ENCODE measurements at regions not wholly inside any gene's neighbourhood (a gene's known extent, or its start where the extent isn't known, plus 50 kb on each side); places are given as distances from the start of the nearest gene placed in this dataset.

DNA sequence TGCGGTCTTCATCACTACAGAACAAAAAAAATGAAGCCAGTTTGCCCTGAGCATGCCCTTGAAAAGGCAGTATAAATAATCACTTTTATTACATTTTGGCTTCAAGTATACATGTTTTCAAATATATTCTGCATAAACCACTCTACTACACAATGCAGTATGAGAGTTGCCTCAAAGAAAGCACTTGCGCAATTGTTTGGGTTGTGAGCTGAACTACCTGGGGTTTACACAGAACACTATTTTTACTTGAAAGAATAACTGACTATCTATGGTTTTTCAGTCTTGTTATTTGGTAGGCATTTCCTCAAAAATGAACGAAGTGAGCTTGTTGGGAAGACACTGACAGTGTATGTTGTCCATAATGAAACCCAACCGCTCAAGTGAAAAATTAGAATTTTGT lies 264.4 kb upstream of the KLF12 start:
- no peaks in the 10 kb centered on the region for H3K27me3 ChIP-seq (ENCODE audit: control insufficient read depth in 1 of 2, insufficient read depth in 2 of 2, low read length in 1 of 2)
- no peak for DNase-seq
- no peaks in the 10 kb centered on the region for H3K4me1 ChIP-seq (ENCODE audit: control insufficient read depth in 1 of 2, insufficient read depth in 2 of 2, low read length in 2 of 2)
- WGBS, 2 donors = 93 to 97% methylated on average over 4 of the region's 4 CpGs
- no peak overlapping the region for H3K4me3 ChIP-seq (ENCODE audit: low read length in 2 of 2)
- H3K36me3 ChIP-seq (ENCODE audit: control insufficient read depth in 1 of 2, insufficient read depth in 2 of 2, low read length in 1 of 2) = no peaks in the 10 kb centered on the region
- no peak for ATAC-seq (ENCODE audit: low FRiP score)
- intact Hi-C loops (cut with DNase I) = no loop called here
- peaks cover 2% of the 10 kb centered on the region for H3K9me3 ChIP-seq (ENCODE audit: control insufficient read depth, low read length)
- no peak overlapping the region for H3K27ac ChIP-seq (ENCODE audit: low read depth in 1 of 2, low read length in 2 of 2)

DNA sequence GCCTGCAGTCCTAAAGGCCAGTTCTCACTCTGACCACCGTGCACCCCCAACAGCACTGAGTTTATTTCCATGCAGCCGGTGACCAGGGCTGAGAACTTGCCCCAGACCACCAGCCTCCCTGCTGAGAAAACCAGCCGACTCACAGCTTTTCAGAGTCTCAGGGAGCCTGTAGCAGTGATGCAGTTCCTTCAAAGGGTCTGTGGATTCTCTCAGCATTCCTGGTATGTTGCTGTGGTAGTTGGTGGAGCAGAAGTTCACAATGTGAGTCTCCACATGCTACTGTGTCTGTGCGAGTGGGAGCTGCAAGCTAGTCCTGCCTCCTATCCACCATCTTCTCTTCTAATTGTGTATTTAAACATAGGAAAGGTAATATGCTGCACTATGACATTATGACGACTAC lies 254.9 kb upstream of the KLF12 start:
- no peaks in the 10 kb centered on the region for H3K27me3 ChIP-seq (ENCODE audit: control insufficient read depth in 1 of 2, insufficient read depth in 2 of 2, low read length in 1 of 2)
- WGBS, 2 donors = 71 to 73% methylated on average over 5 of the region's 5 CpGs
- no peaks in the 10 kb centered on the region for H3K4me1 ChIP-seq (ENCODE audit: control insufficient read depth in 1 of 2, insufficient read depth in 2 of 2, low read length in 2 of 2)
- H3K9me3 ChIP-seq (ENCODE audit: control insufficient read depth, low read length) = peaks cover 4% of the 10 kb centered on the region
- intact Hi-C loops (cut with DNase I) = no loop called here
- H3K27ac ChIP-seq (ENCODE audit: low read depth in 1 of 2, low read length in 2 of 2) = no peak overlapping the region
- no peaks in the 10 kb centered on the region for H3K36me3 ChIP-seq (ENCODE audit: control insufficient read depth in 1 of 2, insufficient read depth in 2 of 2, low read length in 1 of 2)
- H3K4me3 ChIP-seq (ENCODE audit: low read length in 2 of 2) = no peak overlapping the region
- DNase-seq = no peak
- ATAC-seq (ENCODE audit: low FRiP score) = no peak

- Histone ChIP-seq H3K27me3 (ENCODE audit: control insufficient read depth in 1 of 2, insufficient read depth in 2 of 2, low read length in 1 of 2) (no peaks in the 10 kb centered on the region), H3K27ac (ENCODE audit: low read depth in 1 of 2, low read length in 2 of 2) (no peak overlapping the region), H3K4me3 (ENCODE audit: low read length in 2 of 2) (no peak overlapping the region), H3K4me1 (ENCODE audit: control insufficient read depth in 1 of 2, insufficient read depth in 2 of 2, low read length in 2 of 2) (no peaks in the 10 kb centered on the region), H3K9me3 (ENCODE audit: control insufficient read depth, low read length) (peaks cover 4% of the 10 kb centered on the region), H3K36me3 (ENCODE audit: control insufficient read depth in 1 of 2, insufficient read depth in 2 of 2, low read length in 1 of 2) (no peaks in the 10 kb centered on the region)
- no peak for ATAC-seq (ENCODE audit: low FRiP score)
- WGBS, 2 donors = 95% methylated on average over 6 of the region's 6 CpGs
- DNase-seq = no peak
- intact Hi-C loops (cut with DNase I) = no loop called here
These were observed 254.4 kb upstream of the KLF12 start for GRCh38 chr13:74388626-74389025.

DNA sequence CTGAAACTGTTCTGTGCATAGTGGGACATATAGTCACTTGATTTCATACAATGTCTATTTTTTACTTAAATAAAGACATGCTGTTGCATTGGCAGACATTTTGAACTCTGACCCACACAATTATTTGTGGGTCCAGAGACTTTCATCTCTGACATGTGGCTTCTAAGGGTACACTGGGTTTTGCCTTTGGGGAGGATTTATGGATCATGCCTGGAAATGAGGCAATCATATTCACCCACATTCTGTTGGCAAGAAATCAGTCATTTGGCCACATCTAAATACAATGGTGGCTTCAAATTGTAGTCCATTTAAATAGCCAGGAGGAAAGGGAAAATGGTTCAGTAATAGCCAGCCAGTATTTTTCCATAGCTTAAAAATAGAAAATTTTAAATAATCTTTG lies 238.3 kb upstream of the KLF12 start:
- H3K36me3 ChIP-seq (ENCODE audit: control insufficient read depth in 1 of 2, insufficient read depth in 2 of 2, low read length in 1 of 2) = no peaks in the 10 kb centered on the region
- H3K4me1 ChIP-seq (ENCODE audit: control insufficient read depth in 1 of 2, insufficient read depth in 2 of 2, low read length in 2 of 2) = peaks cover 0 to 1% of the 10 kb centered on the region in 2 donors
- H3K4me3 ChIP-seq (ENCODE audit: low read length in 2 of 2) = no peak overlapping the region
- H3K9me3 ChIP-seq (ENCODE audit: control insufficient read depth, low read length) = no peaks in the 10 kb centered on the region
- no peak for ATAC-seq (ENCODE audit: low FRiP score)
- intact Hi-C loops (cut with DNase I) = no loop called here
- no peak overlapping the region for H3K27ac ChIP-seq (ENCODE audit: low read depth in 1 of 2, low read length in 2 of 2)
- H3K27me3 ChIP-seq (ENCODE audit: control insufficient read depth in 1 of 2, insufficient read depth in 2 of 2, low read length in 1 of 2) = no peaks in the 10 kb centered on the region
- no peak for DNase-seq

DNA sequence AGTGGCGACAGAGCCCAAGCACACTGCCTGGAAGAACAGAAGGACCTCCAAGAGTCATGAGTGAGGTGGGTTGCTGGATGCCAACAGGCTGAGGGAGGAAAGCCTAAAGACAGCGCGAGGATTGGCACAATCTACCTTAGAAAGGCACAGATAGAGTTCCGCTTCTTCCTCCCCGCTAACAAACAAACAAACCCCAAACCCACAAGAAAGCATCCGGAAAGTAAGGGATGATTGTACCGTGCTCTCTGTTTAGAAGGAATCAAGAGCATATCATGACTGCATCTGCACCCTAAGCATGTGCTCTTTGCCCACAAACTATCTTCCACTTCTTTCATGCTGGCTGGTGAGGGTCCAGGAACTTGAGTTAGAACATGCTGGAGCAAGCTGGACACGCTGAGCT lies 233.0 kb upstream of the KLF12 start:
- no peak overlapping the region for H3K27ac ChIP-seq (ENCODE audit: low read depth in 1 of 2, low read length in 2 of 2)
- H3K27me3 ChIP-seq (ENCODE audit: control insufficient read depth in 1 of 2, insufficient read depth in 2 of 2, low read length in 1 of 2) = no peaks in the 10 kb centered on the region
- H3K4me1 ChIP-seq (ENCODE audit: control insufficient read depth in 1 of 2, insufficient read depth in 2 of 2, low read length in 2 of 2) = peaks cover 0 to 1% of the 10 kb centered on the region in 2 donors
- WGBS, 2 donors = 97 to 99% methylated on average over 8 of the region's 8 CpGs
- ATAC-seq (ENCODE audit: low FRiP score) (no peak), DNase-seq (no peak)
- H3K4me3 ChIP-seq (ENCODE audit: low read length in 2 of 2) = no peak overlapping the region
- no peaks in the 10 kb centered on the region for H3K36me3 ChIP-seq (ENCODE audit: control insufficient read depth in 1 of 2, insufficient read depth in 2 of 2, low read length in 1 of 2)
- H3K9me3 ChIP-seq (ENCODE audit: control insufficient read depth, low read length) = no peaks in the 10 kb centered on the region
- intact Hi-C loops (cut with DNase I) = no loop called here

GRCh38 chr13:74361274-74361673 lies 227.1 kb upstream of the KLF12 start:
- H3K9me3 ChIP-seq (ENCODE audit: control insufficient read depth, low read length) = no peaks in the 10 kb centered on the region
- H3K4me1 ChIP-seq (ENCODE audit: control insufficient read depth in 1 of 2, insufficient read depth in 2 of 2, low read length in 2 of 2) = no peaks in the 10 kb centered on the region
- H3K4me3 ChIP-seq (ENCODE audit: low read length in 2 of 2) = no peak overlapping the region
- no peaks in the 10 kb centered on the region for H3K27me3 ChIP-seq (ENCODE audit: control insufficient read depth in 1 of 2, insufficient read depth in 2 of 2, low read length in 1 of 2)
- H3K27ac ChIP-seq (ENCODE audit: low read depth in 1 of 2, low read length in 2 of 2) = no peak overlapping the region
- DNase-seq (no peak), ATAC-seq (ENCODE audit: low FRiP score) (no peak)
- WGBS, 2 donors = 93 to 96% methylated on average over 3 of the region's 3 CpGs
- no peaks in the 10 kb centered on the region for H3K36me3 ChIP-seq (ENCODE audit: control insufficient read depth in 1 of 2, insufficient read depth in 2 of 2, low read length in 1 of 2)
- intact Hi-C loops (cut with DNase I) = no loop called here

DNA sequence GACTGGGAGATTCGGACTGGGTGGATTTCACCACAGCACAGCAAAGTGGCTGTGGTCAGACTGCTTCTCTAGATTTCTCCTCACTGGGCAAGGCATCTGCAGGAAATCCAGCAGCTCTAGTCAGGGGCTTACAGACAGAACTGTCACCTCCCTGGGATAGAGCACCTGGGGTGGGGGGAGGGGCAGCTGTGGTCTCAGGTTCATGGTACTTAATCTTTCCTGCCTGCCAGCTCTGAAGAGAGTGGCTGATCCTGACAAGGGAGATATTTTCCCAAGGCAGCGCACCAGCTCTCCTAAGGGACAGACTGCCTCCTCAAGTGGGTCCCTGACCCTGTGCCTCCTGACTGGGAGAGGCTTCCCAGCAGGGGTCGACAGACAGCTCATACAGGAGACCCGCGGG lies 212.8 kb upstream of the KLF12 start:
- Histone ChIP-seq H3K27ac (ENCODE audit: low read depth in 1 of 2, low read length in 2 of 2) (no peak overlapping the region), H3K36me3 (ENCODE audit: control insufficient read depth in 1 of 2, insufficient read depth in 2 of 2, low read length in 1 of 2) (no peaks in the 10 kb centered on the region), H3K9me3 (ENCODE audit: control insufficient read depth, low read length) (no peaks in the 10 kb centered on the region), H3K4me3 (ENCODE audit: low read length in 2 of 2) (no peak overlapping the region), H3K27me3 (ENCODE audit: control insufficient read depth in 1 of 2, insufficient read depth in 2 of 2, low read length in 1 of 2) (no peaks in the 10 kb centered on the region), H3K4me1 (ENCODE audit: control insufficient read depth in 1 of 2, insufficient read depth in 2 of 2, low read length in 2 of 2) (no peaks in the 10 kb centered on the region)
- intact Hi-C loops (cut with DNase I) = no loop called here
- DNase-seq = no peak
- no peak for ATAC-seq (ENCODE audit: low FRiP score)
- WGBS, 2 donors = 43 to 52% methylated on average over 5 of the region's 5 CpGs

DNA sequence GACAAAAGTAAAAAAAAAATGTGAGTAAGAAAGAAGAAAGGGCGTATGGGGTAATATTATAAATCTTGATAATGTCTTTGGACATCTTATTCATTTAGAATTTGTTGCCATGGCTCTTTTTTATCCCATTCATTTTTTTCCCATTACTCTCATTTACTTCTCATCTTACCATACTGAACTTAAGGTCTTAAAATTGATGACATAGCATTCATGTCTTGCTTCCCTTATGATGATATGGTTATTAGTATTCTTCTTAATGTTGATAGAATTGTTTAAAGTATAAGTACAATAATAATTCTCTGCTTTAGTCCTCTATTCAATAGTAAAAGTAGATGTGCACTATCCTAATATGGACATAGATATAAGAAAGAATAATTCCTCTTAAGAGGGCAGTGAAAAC lies 204.1 kb upstream of the KLF12 start:
- Histone ChIP-seq H3K27ac (ENCODE audit: low read depth in 1 of 2, low read length in 2 of 2) (no peak overlapping the region), H3K27me3 (ENCODE audit: control insufficient read depth in 1 of 2, insufficient read depth in 2 of 2, low read length in 1 of 2) (no peaks in the 10 kb centered on the region), H3K36me3 (ENCODE audit: control insufficient read depth in 1 of 2, insufficient read depth in 2 of 2, low read length in 1 of 2) (no peaks in the 10 kb centered on the region), H3K9me3 (ENCODE audit: control insufficient read depth, low read length) (no peaks in the 10 kb centered on the region), H3K4me1 (ENCODE audit: control insufficient read depth in 1 of 2, insufficient read depth in 2 of 2, low read length in 2 of 2) (no peaks in the 10 kb centered on the region), H3K4me3 (ENCODE audit: low read length in 2 of 2) (no peak overlapping the region)
- ATAC-seq (ENCODE audit: low FRiP score) (no peak), DNase-seq (no peak)
- 65 to 88% methylated on average over 1 of the region's 1 CpG for WGBS, 2 donors
- intact Hi-C loops (cut with DNase I) = no loop called here

GRCh38 chr13:74336546-74336945 lies 202.3 kb upstream of the KLF12 start:
- H3K4me1 ChIP-seq (ENCODE audit: control insufficient read depth in 1 of 2, insufficient read depth in 2 of 2, low read length in 2 of 2) = no peaks in the 10 kb centered on the region
- no peak for DNase-seq
- no peak for ATAC-seq (ENCODE audit: low FRiP score)
- 76% methylated on average over 1 of the region's 1 CpG for WGBS, 2 donors
- no peaks in the 10 kb centered on the region for H3K27me3 ChIP-seq (ENCODE audit: control insufficient read depth in 1 of 2, insufficient read depth in 2 of 2, low read length in 1 of 2)
- intact Hi-C loops (cut with DNase I) = no loop called here
- H3K9me3 ChIP-seq (ENCODE audit: control insufficient read depth, low read length) = no peaks in the 10 kb centered on the region
- no peak overlapping the region for H3K27ac ChIP-seq (ENCODE audit: low read depth in 1 of 2, low read length in 2 of 2)
- no peaks in the 10 kb centered on the region for H3K36me3 ChIP-seq (ENCODE audit: control insufficient read depth in 1 of 2, insufficient read depth in 2 of 2, low read length in 1 of 2)
- no peak overlapping the region for H3K4me3 ChIP-seq (ENCODE audit: low read length in 2 of 2)
